GM18505 (cell line): ENCODE measurements at regions not wholly inside any gene's neighbourhood (a gene's known extent, or its start where the extent isn't known, plus 50 kb on each side); places are given as distances from the start of the nearest gene placed in this dataset.
"Not testable (repeated sequence)": the region's sequence is repeated elsewhere in the genome, so short reads cannot be mapped to it uniquely, and the experiment has no call there.

ENCODE experiments used
- ATAC-seq: cut with Tn5 transposase; IDR thresholded peaks from one replicate; pipeline ENCODE4 v1.9.1; 2021; ENCODE audit not compliant: unreplicated experiment
- POLR2A ChIP-seq: IDR thresholded peaks from 4 replicates; pipeline ENCODE4 v1.6.1; 2011; ENCODE audit warnings: borderline replicate concordance; ENCODE audit not compliant: insufficient read depth, insufficient read length; ENCODE audit errors: extremely low read depth

GRCh38 chr6:9044426-9044825 is 609.1 kb upstream of the SLC35B3 start:
- no peak for TF ChIP-seq POLR2A
- ATAC-seq, result no peak

GRCh38 chr6:9040718-9041117 is 605.4 kb upstream of the SLC35B3 start:
- ATAC-seq, result no peak
- TF ChIP-seq POLR2A, result no peak

DNA sequence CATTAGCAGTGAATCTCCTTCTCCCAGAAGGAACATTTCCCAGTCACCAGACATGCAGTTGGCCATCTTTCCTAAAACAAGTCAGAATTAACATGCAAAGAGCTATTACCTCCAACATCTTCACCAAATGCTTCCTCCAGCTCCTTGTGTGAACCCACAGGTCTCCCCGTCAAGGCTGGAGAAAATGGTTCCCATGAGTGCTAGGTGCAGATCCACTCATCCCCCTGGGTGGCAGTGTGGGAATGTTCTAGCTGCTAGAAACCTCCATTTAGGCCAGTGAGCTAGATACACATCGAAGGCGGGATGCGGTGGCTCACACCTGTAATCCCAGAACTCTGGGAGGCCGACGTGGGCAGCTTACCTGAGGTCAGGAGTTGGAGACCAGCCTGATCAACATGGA is 603.9 kb upstream of the SLC35B3 start:
- ATAC-seq, result no peak
- TF ChIP-seq POLR2A, result no peak

DNA sequence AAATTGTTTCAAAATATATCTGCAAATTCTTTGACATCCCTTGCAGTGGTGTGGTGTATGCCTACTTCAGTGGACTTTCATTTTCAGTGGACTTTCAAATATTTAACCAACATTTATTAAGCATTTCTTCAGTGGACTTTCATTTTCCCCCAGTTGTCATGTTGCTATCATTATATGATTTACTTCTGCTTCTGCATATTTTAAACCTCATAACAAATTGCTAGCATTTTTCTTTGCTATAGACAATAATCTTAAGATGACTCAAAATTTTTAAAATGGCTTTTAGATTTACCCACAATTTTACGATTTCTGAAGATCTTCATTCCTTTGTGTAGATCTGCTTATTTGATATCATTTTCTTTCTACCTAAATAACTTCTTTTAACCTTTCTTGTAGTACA is 592.7 kb upstream of the SLC35B3 start:
- ATAC-seq, result no peak
- no peak for TF ChIP-seq POLR2A

DNA sequence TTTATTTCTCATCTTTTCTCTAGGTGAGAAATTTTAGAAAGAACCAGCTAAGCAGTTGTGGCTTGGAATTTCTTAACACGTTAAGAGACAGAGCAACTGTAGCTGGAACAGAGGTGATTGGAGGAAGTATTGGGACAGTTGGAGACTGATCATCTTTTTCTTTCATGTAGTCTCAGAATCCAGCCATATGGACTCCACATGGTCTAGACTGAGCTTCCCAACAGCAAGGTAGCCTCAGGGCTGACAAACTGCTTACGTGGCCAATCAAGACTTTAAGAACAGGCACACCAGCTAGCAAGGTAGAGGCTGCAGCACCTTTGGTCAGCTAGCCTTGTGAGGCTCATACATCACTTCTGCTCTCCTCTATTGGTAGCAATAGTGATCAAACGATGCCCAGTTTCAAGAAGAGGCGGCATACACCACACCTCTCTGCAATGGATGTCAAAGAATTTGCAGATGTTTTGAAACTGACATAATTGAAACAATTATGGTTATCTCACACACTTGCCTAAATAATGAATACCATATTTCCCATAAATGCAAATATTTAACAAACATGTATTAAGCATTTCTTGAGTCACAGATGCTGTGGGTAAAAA is 590.5 kb upstream of the SLC35B3 start:
- TF ChIP-seq POLR2A, result no peak
- no peak for ATAC-seq

GRCh38 chr6:9025228-9025627 is 589.9 kb upstream of the SLC35B3 start:
- ATAC-seq, result no peak
- TF ChIP-seq POLR2A, result no peak

DNA sequence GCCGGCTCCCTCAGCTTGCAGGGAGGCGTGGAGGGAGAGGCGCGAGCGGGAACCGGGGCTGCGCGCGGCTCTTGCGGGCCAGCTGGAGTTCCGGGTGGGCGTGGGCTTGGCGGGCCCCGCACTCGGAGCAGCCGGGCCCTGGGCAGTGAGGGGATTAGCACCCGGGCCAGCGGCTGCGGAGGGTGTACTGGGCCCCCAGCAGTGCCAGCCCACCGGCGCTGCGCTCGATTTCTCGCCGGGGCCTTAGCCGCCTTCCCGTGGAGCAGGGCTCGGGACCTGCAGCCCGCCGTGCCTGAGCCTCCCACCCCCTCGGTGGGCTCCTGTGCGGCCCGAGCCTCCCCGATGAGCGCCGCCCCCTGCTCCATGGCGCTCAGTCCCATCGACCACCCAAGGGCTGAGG is 588.9 kb upstream of the SLC35B3 start:
- ATAC-seq, result not testable (repeated sequence)

GRCh38 chr6:9020001-9020400 is 584.7 kb upstream of the SLC35B3 start:
- no peak for TF ChIP-seq POLR2A
- ATAC-seq, result no peak

DNA sequence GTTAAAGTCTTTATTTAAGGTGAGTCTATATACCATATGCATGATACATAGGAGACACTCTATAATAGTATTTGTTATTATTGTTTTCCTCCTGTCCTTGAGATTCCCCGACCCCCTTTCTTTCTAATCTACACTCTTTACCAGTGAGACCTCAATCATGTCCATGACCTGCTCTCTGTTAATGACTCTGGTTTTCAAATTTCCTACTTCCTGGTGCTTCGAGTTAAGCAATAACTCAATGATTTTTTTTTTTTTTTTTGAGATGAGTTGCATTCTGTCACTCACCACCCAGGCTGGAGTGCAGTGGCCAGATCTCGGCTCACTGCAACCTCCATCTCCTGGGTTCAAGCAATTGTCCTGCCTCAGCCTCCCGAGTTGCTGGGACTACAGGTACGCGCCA is 574.6 kb upstream of the SLC35B3 start:
- no peak for ATAC-seq

GRCh38 chr6:9007027-9007426 is 571.7 kb upstream of the SLC35B3 start:
- no peak for TF ChIP-seq POLR2A
- no peak for ATAC-seq

More for the DNA sequence above, 574.6 kb upstream of the SLC35B3 start:
- TF ChIP-seq POLR2A, result no peak

DNA sequence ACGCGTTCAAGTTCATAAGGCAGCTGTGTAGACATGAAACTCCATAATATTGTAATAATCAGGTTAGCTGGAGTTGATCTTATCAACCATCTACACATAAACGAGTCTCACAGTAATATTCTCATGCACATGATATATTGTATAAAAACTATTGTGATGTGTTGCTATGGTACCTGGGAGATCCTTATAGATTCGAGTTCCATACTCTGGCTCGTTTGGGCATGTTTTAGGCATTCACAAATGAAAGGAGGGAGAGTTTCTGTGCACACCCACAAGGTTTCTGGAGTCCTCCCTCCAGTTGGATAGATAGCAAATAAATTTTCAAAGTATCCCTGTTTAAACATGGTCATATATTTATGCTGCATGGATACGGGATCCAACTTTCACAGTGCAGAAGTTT is 567.5 kb upstream of the SLC35B3 start:
- ATAC-seq, result no peak
- no peak for TF ChIP-seq POLR2A

DNA sequence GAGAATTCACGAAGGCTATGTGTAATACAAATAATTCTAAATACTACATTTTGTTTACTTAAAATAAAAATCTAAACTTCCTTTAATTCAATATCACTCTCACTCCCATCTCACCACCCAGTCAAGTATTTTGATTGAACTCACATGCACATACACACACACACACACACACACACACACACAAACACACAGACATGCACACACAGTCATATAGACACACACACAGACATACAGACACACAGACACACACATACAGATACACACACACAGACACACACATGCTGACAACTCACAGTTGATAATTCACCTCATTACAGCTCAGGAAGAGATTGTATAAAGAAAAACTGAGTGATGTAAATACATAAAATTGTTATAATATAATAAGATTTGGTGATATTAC is 559.8 kb upstream of the SLC35B3 start:
- TF ChIP-seq POLR2A, result no peak
- no peak for ATAC-seq

DNA sequence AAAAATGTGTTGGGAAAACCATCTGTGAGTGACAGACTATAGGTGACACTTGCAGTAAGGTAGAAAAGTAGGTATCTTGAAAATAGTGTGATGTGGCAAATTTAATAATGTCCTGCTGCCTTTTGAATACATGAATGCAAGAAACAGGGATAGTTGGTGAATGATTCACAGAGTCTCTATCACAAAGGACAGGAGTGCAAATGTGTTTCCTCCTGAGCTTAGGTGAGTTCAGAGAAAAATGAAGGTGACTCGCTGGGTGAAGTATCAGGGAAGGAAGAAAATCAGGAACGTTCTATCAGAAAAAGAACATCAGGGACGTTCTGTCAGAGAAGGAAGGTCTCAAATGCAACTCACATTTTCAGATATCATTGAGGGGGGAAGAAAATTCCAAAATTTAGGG is 557.8 kb upstream of the SLC35B3 start:
- no peak for TF ChIP-seq POLR2A
- ATAC-seq, result no peak

DNA sequence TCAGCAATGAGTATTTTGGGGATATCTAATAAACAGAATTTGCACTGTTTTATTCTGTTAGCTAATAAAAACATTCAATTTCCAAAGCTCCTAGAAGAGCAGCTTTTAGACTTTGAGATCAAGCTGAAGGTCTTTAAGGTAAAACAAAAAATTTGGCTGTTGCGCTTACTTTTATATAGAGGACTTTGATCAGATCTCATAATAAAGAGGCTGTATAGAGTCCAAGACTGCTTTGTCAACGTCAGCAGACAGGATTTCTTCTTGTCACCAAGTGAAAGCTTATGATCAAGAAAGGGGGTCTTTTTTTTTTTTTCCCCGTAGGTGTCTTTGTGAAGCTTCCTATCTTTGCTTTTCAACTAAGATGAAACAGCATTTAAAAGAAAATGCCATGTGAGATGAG is 556.5 kb upstream of the SLC35B3 start:
- no peak for TF ChIP-seq POLR2A
- no peak for ATAC-seq

GRCh38 chr6:8990075-8990474 is 554.7 kb upstream of the SLC35B3 start:
- ATAC-seq, result no peak
- no peak for TF ChIP-seq POLR2A
